Islet precursor cell (in vitro differentiated cells): ENCODE measurements at regions not wholly inside any gene's neighbourhood (a gene's known extent, or its start where the extent isn't known, plus 50 kb on each side); places are given as distances from the start of the nearest gene placed in this dataset.
"Not testable (repeated sequence)": the region's sequence is repeated elsewhere in the genome, so short reads cannot be mapped to it uniquely, and the experiment has no call there.

ENCODE experiments used
- DNase-seq: peaks from one replicate; pipeline ENCODE4 v3.0.0-alpha.2; 2018

GRCh38 chr7:119969763-119970162 is 303.2 kb upstream of the KCND2 start:
- DNase-seq, result no peak

- DNase-seq, result no peak
These were observed 298.0 kb upstream of the KCND2 start for GRCh38 chr7:119974972-119975371.

GRCh38 chr7:119982884-119983283 is 290.1 kb upstream of the KCND2 start:
- no peak for DNase-seq

DNA sequence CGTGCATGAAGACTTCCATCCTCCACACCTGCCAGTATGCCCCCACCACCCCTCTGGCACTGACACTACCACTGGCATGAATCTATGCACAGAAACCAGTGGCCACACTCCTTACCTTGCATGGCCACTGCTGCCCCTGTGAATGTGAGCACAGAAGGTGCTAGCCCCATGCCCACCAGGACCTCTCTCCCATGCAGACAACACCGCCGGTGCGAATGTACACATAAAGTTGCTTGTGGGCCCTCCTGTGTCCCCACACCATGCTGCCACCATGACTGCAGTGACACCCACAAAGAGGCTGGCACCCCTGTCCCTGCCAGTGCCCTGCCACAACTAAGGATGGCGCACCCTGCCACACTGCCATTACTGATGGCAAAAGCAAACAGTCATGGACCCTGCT is 289.5 kb upstream of the KCND2 start:
- no peak for DNase-seq

GRCh38 chr7:119984247-119984646 is 288.7 kb upstream of the KCND2 start:
- DNase-seq, result no peak

DNA sequence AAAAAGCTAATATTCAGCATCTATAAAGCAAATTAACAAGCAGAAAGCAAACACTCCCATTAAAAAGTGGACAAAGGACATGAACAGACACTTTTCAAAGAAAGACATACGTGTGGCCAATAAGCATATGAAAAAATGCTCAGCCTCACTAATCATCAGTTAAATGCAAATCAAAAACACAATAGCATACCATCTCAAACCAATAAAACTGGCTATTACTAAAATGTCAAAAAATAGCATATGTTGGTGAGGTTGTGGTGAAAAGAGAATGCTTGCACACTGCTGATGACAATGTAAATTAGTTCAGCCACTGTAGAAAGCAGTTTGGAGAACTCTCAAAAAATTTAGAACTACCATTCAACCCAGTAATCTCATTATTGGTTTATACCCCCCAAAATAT is 284.6 kb upstream of the KCND2 start:
- no peak for DNase-seq

DNA sequence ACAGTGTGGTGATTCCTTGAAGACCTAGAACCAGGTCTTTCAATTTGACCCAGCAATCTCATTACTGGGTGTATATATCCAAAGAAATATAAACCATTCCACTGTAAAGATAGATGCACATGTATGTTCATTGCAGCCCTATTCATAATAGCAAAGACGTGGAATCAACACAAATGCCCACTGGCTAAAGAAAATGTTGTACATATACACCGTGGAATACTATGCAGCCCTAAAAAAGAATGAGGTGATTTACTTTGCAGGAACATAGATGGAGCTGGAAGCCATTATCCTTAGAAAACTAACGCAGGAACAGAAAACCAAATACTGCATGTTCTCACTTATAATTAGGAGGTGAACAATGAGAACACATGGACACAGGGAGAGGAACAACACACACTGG is 278.0 kb upstream of the KCND2 start:
- DNase-seq, result no peak

- DNase-seq, result no peak
These were observed 276.3 kb upstream of the KCND2 start for GRCh38 chr7:119996634-119997033.

DNA sequence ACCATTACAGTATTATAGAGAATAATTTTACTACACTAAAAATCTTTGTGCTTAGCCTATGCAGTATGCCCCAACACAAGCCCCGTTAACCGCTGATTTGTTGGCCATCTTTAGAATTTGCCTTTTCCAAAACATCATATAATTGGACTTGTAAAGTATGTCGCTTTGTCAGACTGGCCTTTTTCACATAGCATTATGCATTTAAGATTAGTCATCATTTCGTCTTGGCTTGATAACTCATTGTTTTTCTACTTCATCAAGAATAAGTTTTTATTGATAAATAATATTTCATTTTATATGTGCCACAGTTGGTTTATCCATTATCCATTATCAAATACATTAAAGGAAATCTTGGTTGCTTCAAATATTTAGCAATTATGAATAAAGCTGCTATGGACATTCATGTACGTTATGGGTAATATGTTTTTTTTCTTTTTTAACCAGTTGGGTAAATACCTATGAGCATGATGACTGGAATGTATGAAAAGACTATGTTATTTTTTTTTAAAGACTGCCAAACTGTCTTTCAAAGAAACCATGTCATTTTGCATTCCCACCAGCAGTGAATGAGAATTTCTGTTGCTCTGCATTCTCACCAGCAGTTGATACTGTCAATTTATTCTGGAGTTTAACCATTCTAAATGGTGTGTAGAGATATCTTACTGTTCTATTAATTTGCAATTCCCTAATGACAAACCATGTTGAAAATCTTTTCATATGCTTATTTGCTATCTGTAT is 273.1 kb upstream of the KCND2 start:
- DNase-seq, result no peak

- no peak for DNase-seq
These were observed 267.3 kb upstream of the KCND2 start for GRCh38 chr7:120005720-120006119.

- not testable (repeated sequence) for DNase-seq
These were observed 258.7 kb upstream of the KCND2 start for GRCh38 chr7:120014301-120014700.

- DNase-seq, result no peak
These were observed 258.0 kb upstream of the KCND2 start for GRCh38 chr7:120014925-120015465.

GRCh38 chr7:120021085-120021484 is 251.9 kb upstream of the KCND2 start:
- no peak for DNase-seq

GRCh38 chr7:120023494-120024167 is 249.3 kb upstream of the KCND2 start:
- DNase-seq, result no peak

DNA sequence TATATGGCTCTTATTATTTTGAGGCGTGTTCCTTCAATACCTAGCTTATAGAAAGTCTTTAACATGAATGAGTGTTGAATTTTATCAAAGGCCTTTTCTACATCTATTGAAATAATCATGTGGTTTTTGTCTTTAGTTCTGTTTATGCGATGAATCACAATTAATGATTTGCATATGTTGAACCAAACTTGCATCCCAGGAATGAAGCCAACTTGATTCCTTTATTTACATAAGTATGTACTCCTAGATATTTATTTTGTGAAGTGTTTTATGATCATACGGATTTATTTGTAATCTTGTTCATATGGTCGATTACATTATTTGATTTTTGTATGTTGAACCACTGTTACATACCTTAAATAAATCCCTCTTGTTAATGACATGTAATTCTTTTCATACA is 244.3 kb upstream of the KCND2 start:
- DNase-seq, result no peak

DNA sequence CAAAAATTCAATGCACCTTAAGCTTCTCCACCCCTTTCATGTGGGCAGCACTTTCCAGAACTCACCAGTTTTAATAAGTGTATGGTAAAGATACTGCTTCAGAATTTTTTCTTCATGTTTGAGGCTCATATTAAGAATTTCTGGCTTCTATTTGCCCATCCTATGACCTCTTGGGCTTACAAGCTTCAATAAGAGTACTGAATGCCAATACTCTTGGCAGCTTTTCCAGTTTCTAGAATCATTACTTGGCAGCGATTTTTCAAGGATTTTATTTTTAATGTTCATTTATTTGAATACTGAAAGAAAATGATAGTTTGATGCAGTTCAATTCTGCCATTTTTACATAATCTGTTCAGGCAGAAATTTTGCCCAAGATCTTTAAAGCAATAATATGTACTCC is 242.1 kb upstream of the KCND2 start:
- no peak for DNase-seq

GRCh38 chr7:120033114-120033513 is 239.9 kb upstream of the KCND2 start:
- no peak for DNase-seq

DNA sequence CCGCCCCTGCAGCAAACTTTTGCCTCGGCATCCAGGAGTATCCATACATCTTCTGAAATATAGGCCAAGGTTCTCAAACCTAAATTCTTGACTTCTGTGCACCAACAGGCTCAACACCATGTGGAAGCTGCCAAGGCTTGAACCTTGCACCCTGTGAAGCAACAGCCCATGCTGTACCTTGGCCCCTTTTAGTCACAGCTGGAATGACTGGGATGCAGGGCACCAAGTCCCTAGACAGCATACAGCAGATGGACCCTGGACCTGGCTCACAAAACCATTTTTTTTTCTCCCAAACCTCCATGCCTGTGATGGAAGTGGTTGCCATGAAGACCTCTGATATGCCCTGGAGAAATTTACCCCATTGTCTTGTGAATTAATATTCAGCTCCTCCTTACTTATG is 233.8 kb upstream of the KCND2 start:
- no peak for DNase-seq

DNA sequence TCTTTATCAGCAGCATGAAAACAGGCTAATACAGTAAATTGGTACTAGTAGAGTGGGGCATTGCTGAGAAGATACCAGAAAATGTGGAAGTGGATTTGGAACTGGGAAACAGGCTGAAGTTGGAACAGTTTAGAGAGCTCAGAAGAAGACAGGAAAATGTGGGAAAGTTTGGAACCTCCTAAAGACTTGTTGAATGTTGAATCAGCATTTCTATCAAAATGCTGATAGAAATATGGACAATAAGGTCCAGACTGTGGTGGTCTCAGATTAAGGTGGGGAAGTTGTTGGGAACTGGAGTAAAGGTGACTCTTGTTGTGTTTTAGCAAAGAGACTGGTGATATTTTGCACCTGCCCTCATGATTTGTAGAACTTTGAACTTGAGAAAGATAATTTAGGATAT is 231.2 kb upstream of the KCND2 start:
- no peak for DNase-seq

DNA sequence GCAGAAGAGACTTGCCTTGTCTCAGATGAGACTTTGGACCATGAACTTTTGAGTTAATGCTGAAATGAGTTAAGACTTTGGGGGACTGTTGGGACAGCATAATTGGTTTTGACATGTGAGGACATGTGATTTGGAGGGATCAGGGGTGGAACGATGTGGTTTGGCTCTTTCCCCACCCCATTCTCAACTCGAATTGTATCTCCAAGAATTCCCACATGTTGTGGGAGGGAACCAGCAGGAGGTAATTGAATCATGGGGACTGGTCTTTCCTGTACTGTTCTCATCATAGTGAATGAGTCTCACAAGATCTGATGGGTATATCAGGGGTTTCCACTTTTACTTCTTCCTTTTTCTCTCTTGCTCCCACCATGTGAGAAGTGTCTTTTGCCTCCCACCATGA is 229.7 kb upstream of the KCND2 start:
- DNase-seq, result no peak

- DNase-seq, result peak; percentile 89
These were observed 220.0 kb upstream of the KCND2 start for GRCh38 chr7:120052884-120053382.

- no peak for DNase-seq
These were observed 219.5 kb upstream of the KCND2 start for GRCh38 chr7:120053390-120053961.

- DNase-seq, result no peak
These were observed 218.4 kb upstream of the KCND2 start for GRCh38 chr7:120054376-120055100.
